Ecto neural progenitor cell (in vitro differentiated cells): ENCODE measurements at regions not wholly inside any gene's neighbourhood (a gene's known extent, or its start where the extent isn't known, plus 50 kb on each side); places are given as distances from the start of the nearest gene placed in this dataset.
A peak's percentile ranks its signal among the peaks of the same experiment; 100 is the strongest.

Experiments used
- DNase-seq: peaks from one replicate; pipeline ENCODE4 v3.0.0-alpha.2; 2018; ENCODE audit warnings: low spot score

GRCh38 chr7:45358287-45358686 lies 200.7 kb downstream of the RAMP3 start:
- DNase-seq, result no peak

DNA sequence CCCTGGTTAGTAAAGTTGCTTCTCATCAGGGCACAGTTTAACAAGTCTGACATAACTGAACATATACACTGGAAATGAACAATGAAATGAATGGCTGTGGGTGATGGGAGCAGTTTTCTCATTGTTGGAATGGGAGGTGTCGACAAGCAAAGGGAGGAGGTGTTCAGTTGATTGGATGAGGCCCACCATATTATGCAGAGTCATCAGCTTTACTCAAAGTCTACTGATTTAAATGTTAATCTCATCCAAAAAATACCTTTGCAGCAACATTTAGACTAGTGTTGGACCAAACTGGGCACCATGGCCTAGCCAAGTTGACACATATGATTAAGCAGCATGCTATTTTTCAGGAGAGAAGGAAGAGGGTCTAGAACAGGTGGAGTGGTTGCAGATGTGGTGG lies 201.7 kb downstream of the RAMP3 start:
- DNase-seq, result no peak

DNA sequence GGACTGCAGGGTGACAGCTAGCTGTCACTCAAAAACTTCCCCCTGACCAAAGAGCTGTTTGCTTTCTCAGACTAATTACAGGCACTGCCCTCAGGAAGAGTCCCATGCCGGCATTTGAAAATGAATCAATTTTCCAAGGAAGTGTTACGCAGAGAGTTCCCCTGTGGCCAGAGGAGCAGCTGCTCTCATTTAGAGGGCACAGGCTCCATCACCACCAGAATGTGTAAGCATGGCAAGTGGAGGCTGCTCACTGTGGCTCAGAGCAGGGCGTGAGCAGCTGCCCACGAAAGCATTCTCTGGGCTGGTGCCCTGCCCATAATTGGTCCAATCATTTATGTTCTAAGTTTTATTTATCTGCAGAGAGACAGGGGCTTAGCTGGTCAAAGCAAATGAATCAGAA lies 202.2 kb downstream of the RAMP3 start:
- DNase-seq, result no peak

- no peak for DNase-seq
Observed at GRCh38 chr7:45363669-45364068, 206.1 kb downstream of the RAMP3 start.

- DNase-seq, result no peak
Observed at GRCh38 chr7:45365341-45365740, 207.8 kb downstream of the RAMP3 start.

DNA sequence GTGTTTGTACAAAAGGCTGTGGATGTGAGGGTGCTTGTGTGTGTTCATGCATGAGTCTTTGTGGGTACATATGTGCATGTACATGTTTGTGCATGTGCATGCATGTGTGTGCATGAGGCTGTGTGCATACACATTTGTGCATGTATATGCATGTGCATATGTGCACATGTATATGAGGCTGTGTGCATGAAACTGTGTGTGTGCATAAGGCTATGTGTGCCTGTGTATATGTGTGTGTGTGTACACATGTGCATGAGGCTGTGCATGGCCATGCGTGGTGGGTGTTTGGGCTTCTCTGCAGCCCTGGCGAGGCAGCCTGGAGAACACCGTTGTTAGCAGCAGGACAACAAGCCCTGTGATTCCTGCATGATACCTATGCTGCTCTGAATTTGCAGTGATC lies 207.7 kb upstream of the ADCY1 start:
- DNase-seq, result no peak

DNA sequence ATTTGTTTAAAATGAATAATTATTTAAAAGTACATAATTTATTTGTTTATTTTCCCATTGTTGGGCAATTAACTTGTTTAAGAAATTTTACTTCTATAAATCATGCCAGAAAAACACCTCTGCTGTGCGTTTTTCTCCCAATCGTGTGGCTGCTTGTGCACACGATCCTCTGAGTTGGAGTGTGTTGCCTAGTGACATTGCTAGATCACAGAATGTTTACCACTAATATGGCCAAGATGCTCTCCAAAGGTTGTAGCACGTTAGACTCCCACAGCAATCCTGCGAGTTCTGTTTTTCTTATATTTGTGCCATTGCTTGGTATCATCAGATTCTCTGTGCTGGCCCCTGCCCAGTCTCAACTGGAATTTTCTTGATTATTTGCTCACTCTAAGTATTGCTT lies 207.1 kb upstream of the ADCY1 start:
- DNase-seq, result no peak

GRCh38 chr7:45368129-45368807 lies 205.9 kb upstream of the ADCY1 start:
- no peak for DNase-seq

GRCh38 chr7:45384499-45384898 lies 189.7 kb upstream of the ADCY1 start:
- DNase-seq, result peak; percentile 6

DNA sequence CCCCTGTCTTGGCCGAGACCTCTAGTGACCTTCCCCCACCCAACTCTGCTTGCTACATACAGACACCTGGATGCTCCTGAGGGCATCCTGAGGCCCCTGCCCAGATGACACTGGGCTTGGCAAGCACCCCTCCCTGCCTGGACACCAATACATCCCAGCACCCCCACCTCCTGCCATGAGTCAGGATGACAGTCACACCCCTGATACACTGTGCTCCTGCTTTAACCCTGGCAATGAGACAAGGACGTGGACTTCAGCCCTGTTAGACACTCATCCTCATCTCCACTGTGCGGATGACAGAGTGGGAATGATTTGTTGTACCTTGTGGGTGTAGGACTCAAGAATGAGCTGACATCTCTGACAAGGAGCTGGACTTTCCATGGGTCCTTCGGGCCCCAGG lies 186.3 kb upstream of the ADCY1 start:
- DNase-seq, result peak; percentile 20

GRCh38 chr7:45389073-45389872 lies 184.9 kb upstream of the ADCY1 start:
- peak; percentile 17 for DNase-seq

GRCh38 chr7:45390180-45390579 lies 184.0 kb upstream of the ADCY1 start:
- DNase-seq, result peak; percentile 15

GRCh38 chr7:45390731-45391130 lies 183.4 kb upstream of the ADCY1 start:
- DNase-seq, result no peak

- DNase-seq, result peak; percentile 31
Observed at GRCh38 chr7:45391618-45392451, 182.3 kb upstream of the ADCY1 start.

- DNase-seq, result peak; percentile 6
Observed at GRCh38 chr7:45394117-45394708, 180.0 kb upstream of the ADCY1 start.

DNA sequence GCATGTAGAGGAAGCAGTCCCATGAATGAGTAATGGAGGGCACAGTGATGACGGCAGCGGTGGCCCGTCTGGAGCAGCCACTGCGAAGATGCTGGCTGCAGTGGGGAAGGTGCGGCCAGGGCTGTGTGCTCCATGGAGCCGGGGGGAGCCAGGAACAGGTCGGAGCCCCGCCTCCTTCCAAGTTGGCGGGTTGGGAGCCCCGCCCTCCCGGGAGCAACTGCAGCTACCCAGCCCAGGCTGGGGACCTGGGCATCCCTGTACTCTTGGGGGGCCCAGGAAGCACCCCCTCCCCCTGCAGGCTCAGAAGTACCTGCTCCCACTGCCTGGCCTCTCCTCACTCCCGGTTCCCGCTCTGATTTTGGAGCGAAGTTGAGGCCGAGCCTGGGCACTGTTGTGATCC lies 175.1 kb upstream of the ADCY1 start:
- DNase-seq, result no peak

DNA sequence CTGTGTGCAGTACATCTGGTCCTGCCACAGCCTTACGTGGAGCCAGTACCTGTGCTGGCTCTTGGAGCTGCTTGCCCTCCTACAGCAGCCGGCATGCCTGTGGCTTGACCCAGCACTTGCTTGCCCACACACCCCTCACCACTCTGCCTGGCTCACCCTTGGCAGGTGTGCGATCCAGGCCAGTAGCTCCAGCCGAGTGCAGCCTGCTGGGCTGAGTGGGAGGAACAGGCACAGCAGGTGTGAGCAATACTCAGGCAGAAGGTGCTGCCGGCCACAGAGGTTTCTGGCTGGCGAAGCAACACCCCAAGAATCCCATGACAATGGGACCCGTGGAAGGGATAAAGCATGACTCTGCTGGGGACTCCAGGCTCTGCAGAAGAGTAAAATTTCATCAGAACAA lies 173.5 kb upstream of the ADCY1 start:
- no peak for DNase-seq

- peak; percentile 19 for DNase-seq
Observed at GRCh38 chr7:45401155-45401554, 173.0 kb upstream of the ADCY1 start.

- peak; percentile 4 for DNase-seq
Observed at GRCh38 chr7:45401851-45402250, 172.3 kb upstream of the ADCY1 start.

DNA sequence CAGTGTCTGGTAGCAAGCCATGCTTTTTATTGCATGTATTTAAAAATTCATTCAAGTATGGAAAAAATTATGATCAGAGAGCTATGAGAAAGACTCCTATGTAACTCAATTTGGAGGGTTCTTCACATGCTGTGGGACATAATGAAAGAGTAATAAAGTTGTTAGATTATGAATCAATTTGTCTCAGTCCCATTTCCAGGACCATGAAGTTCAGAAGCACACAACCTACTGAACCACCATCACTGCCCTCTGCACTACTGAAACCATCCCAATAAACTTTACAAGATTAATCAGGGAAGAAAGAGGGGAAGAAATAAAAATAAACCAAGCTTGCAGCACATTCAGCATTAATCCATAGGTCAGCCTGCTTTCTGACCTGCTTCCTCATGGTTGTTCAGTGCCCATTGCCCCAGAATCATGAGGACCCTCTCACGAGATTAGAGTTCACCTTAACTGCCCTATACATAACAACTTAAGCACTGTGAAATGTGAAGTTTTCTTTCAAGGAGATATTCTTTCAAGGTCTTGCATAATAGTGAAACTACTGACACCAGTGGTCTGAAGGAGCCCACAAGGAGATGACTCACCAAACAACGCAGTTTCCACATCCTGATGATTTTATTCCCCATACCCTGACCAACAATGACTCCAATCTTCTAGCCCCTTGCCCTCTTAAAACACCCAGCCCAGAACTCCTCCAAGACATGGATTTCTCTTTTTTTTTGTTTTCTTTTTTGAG lies 171.5 kb upstream of the ADCY1 start:
- peak; percentile 1 for DNase-seq

- no peak for DNase-seq
Observed at GRCh38 chr7:45404622-45405021, 169.5 kb upstream of the ADCY1 start.
